T-helper 17 cell (primary cell): ENCODE measurements at regions not wholly inside any gene's neighbourhood (a gene's known extent, or its start where the extent isn't known, plus 50 kb on each side); places are given as distances from the start of the nearest gene placed in this dataset.

Source experiments
- ATAC-seq: fragments of 150-1000 bp; cut with Tn5 transposase; 2 replicates; pipeline ENCODE4 v1.10.0; 2021; ENCODE audit warnings: mild to moderate bottlenecking, moderate library complexity
- DNase-seq, 3 donors: peaks; one replicate each; pipeline versions ENCODE4 v3.0.0 to v3.0.0-alpha.2; 2020 to 2021
- H3K9me3 ChIP-seq: one replicate; pipeline ENCODE4 v1.7.0; 2013; ENCODE audit warnings: low read length, mild to moderate bottlenecking; ENCODE audit not compliant: control insufficient read depth, poor library complexity, severe bottlenecking
- H3K27ac Mint-ChIP-seq: one replicate; pipeline ENCODE4 v1.8.0; 2022; ENCODE audit warnings: mild to moderate bottlenecking, moderate library complexity, mixed read lengths
- H3K27me3 Mint-ChIP-seq: one replicate; pipeline ENCODE4 v1.8.0; 2022; ENCODE audit warnings: mixed read lengths
- H3K36me3 Mint-ChIP-seq: one replicate; pipeline ENCODE4 v1.8.0; 2022; ENCODE audit warnings: low read depth, mixed read lengths
- H3K4me1 Mint-ChIP-seq: one replicate; pipeline ENCODE4 v1.8.0; 2022; ENCODE audit warnings: mild to moderate bottlenecking, mixed read lengths
- H3K4me3 Mint-ChIP-seq: one replicate; pipeline ENCODE4 v1.8.0; 2022; ENCODE audit warnings: mild to moderate bottlenecking, moderate library complexity, mixed read lengths

DNA sequence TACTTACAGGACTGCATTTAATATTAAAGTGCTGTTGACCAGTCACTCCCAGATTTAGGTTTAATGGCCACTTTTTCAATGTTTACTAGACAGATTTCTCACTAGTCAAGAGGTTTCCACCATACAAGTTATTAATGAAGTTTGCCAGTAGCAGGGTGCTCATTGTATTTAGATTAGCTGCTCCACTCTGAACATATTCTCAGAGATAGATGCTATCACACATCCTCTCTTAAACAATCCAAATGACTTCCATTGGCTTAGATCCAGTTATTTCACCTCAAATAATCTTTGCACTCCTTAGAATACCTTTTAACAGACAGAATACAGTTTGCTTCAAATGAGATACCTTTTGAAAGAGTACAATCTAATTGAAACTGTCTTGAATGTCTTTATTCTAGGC is 276.1 kb downstream of the HDGFL1 start:
- no peak for DNase-seq
- Mint-ChIP-seq H3K4me1 (no peaks in the 10 kb centered on the region), H3K4me3 (no peak overlapping the region), H3K36me3 (no peaks in the 10 kb centered on the region), H3K27me3 (no peaks in the 10 kb centered on the region), H3K27ac (no peak overlapping the region)
- ATAC-seq = no peak
- no peaks in the 10 kb centered on the region for H3K9me3 ChIP-seq

DNA sequence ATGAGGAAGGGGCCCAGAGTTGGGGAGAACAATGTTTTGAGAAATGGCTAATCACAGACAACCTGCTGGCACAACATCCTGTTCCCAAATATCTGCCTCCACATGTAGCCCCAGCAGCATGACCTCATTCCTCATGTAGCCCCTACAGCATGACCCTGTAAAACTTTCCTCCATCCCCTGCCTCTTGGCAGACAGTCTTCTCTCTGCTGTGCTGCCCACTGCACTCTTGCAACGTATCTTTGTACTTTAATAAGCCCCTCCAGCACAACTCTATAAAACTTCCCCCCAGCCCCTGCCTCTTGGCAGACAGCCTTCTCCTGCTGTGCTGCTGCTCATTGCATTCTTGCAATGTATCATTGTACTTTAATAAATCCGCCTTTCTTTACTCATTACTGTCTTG is 278.8 kb downstream of the HDGFL1 start:
- Mint-ChIP-seq H3K4me1 (no peaks in the 10 kb centered on the region), H3K27ac (no peak overlapping the region), H3K4me3 (no peak overlapping the region), H3K27me3 (no peaks in the 10 kb centered on the region), H3K36me3 (no peaks in the 10 kb centered on the region)
- no peak for DNase-seq
- no peak for ATAC-seq
- H3K9me3 ChIP-seq = no peaks in the 10 kb centered on the region

DNA sequence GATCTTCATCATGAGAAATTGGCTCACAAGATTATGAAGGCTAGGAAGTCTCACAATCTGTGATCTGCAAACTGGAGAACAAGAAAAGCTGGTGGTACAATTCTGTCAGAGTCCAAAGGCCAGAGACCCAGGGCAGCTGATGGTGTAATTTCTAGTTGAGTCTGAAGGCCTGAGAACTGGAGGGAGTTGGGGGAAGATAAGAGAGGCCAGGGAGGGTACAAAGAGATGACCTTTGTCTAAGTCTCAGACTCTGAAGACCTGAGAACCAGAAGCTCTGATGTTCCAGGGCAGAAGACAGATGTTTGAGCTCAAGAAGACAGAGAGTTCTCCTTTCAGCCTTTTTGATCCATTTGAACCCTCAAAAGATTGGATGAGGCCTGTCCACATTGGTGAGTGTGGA is 280.6 kb downstream of the HDGFL1 start:
- no peaks in the 10 kb centered on the region for H3K9me3 ChIP-seq
- ATAC-seq (no peak), DNase-seq (no peak)
- Mint-ChIP-seq H3K36me3 (no peaks in the 10 kb centered on the region), H3K4me1 (no peaks in the 10 kb centered on the region), H3K27me3 (no peaks in the 10 kb centered on the region), H3K4me3 (no peak overlapping the region), H3K27ac (no peak overlapping the region)

DNA sequence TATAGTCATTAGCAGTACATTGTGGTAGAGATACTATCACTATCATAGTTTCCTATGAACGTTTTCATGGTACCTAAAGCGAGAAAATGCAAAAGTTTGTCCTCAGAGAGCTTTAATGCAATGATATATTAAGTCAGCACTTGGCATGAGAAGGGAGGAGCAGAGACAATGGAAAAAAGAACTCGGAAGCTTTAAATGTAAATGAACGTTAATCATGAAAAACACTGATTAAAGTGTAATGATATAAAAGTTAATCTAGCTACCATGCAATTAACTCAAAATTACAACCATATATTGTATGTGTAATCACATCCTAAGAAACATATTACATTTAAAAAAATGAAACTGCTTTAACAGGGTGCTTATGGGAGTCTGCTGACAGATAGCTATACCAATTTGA is 282.7 kb downstream of the HDGFL1 start:
- Mint-ChIP-seq H3K27me3 (no peaks in the 10 kb centered on the region), H3K27ac (no peak overlapping the region), H3K4me3 (no peak overlapping the region), H3K4me1 (no peaks in the 10 kb centered on the region), H3K36me3 (no peaks in the 10 kb centered on the region)
- no peak for ATAC-seq
- DNase-seq = no peak
- no peaks in the 10 kb centered on the region for H3K9me3 ChIP-seq

DNA sequence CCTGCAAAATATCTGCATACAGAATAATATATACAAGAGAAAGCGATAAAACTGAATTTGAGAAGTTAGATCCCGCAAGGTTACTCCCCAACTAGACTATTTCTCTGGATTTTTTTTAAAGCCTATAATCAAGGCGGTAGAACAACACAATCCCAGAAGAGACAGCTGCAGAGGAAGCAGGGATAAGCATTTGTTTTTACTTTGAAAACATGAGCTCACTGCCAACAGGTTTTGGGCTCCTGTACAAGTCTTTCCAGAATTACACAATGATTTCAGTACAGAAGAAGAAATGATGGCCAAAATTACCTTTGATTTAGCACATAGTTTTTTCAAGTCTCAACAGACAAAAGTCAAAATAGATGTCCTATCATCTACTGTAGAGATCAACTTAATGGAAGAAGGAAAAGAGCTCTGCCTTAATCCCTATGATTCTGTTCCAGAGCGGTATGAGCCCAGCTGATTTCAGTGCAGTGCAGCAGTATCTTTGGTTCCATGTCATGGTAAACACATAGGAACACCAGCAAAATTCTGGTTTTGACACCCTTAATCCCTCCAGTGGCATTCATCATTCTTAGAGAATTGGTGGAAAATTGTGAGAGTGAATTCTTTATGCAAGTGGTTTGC is 304.3 kb downstream of the HDGFL1 start:
- Mint-ChIP-seq H3K4me1 (no peaks in the 10 kb centered on the region), H3K27me3 (no peaks in the 10 kb centered on the region), H3K36me3 (no peaks in the 10 kb centered on the region), H3K4me3 (no peak overlapping the region), H3K27ac (no peak overlapping the region)
- ATAC-seq (no peak), DNase-seq (no peak)
- no peaks in the 10 kb centered on the region for H3K9me3 ChIP-seq

DNA sequence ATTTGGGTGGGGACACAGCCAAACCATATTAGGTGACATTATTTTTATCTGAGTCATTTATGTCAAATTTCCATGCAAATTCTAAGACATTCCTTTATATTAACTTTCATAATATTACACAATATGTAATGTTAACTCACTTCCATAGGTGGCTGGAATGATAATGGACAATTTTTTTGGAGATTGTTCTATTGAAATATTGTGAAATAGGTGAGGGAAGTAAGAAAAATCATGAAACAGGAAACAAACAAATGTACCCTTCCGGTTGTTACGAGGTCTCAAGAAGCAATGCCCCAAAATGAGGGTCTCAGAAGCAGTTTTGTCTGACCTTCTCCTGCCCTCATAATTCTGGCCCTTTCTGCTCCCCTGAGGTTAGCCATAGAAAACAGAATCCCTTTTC is 306.5 kb downstream of the HDGFL1 start:
- DNase-seq (no peak), ATAC-seq (no peak)
- H3K9me3 ChIP-seq = no peaks in the 10 kb centered on the region
- no peak overlapping the region for H3K27ac Mint-ChIP-seq
- H3K4me1 Mint-ChIP-seq = no peaks in the 10 kb centered on the region
- no peaks in the 10 kb centered on the region for H3K27me3 Mint-ChIP-seq
- H3K4me3 Mint-ChIP-seq = no peak overlapping the region
- H3K36me3 Mint-ChIP-seq = no peaks in the 10 kb centered on the region

DNA sequence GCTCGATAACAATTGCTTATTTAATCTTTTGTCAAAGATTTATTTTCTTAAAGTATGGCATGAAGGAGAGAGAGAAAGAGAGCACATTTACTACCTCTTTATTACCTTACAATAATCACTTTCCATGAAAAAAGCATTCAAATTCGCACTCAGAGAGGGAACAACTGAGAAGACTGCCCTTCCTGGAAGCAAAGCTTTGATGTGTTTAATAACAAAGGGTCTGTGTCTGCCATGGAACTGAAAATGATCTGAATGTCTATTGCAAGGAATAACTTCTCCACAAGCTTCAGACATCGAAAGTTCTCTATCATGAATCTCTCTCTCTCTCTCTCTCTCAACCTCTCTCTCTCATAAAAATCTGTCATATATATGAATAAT is 308.9 kb downstream of the HDGFL1 start:
- DNase-seq (no peak), ATAC-seq (no peak)
- no peaks in the 10 kb centered on the region for H3K27me3 Mint-ChIP-seq
- no peaks in the 10 kb centered on the region for H3K4me1 Mint-ChIP-seq
- H3K4me3 Mint-ChIP-seq = no peak overlapping the region
- no peaks in the 10 kb centered on the region for H3K36me3 Mint-ChIP-seq
- H3K27ac Mint-ChIP-seq = no peak overlapping the region
- no peaks in the 10 kb centered on the region for H3K9me3 ChIP-seq

DNA sequence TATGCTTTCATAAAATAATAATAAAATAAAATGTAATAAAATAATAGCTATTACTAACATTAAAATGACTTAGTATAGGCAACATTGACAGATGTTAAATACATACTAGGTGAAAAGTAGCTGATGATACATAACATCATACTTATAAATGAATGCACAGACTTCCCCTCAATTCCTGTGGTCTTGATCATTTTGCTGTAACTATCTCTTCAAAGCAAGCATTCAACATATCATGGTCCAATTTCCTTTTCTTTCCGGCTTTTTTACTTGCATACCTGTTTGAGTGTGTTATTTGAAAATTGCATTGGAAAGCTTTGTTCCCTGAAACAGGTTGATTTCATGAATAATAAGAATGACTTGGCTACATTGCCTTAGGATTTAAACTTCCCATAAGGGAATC is 309.3 kb downstream of the HDGFL1 start:
- no peak overlapping the region for H3K27ac Mint-ChIP-seq
- no peaks in the 10 kb centered on the region for H3K4me1 Mint-ChIP-seq
- no peak for ATAC-seq
- H3K36me3 Mint-ChIP-seq = no peaks in the 10 kb centered on the region
- no peak overlapping the region for H3K4me3 Mint-ChIP-seq
- DNase-seq = no peak
- H3K27me3 Mint-ChIP-seq = no peaks in the 10 kb centered on the region
- no peaks in the 10 kb centered on the region for H3K9me3 ChIP-seq

DNA sequence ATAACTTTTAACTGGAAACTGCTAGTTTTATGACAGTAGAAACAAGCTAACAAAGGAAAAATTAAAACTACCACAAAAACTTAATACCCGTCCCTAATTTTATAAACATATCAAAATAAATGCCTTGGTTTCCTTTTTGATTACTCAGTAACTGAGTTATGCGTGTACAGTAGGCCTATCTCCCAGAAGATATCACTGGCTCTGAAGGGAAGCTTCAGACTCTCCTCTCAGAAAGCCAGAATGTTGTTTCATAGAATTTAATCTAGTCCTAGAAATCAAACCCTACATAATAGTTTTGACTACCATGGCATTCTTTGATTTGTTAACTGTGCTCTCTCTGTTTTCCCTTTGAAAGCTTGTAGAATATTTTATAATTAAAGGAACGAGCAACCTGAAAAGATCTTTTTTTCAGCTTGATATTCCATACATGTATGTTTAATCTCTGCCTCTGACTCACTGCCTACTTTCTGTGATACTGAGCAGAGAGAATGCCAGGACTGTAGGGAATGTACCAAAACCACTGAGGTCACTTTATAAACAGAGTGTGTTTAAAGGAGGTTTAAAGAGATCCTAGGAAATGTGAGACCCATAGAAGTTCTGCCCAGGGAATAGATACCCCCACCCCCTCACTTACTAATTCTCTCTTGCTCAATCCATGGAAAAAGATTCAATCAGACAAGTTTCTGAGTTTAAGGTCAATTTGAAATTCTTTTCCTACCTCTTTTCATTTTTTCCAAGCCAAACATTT is 311.5 kb downstream of the HDGFL1 start:
- H3K9me3 ChIP-seq = no peaks in the 10 kb centered on the region
- Mint-ChIP-seq H3K4me3 (no peak overlapping the region), H3K36me3 (no peaks in the 10 kb centered on the region), H3K4me1 (no peaks in the 10 kb centered on the region), H3K27ac (no peak overlapping the region), H3K27me3 (no peaks in the 10 kb centered on the region)
- no peak for ATAC-seq
- DNase-seq = no peak

DNA sequence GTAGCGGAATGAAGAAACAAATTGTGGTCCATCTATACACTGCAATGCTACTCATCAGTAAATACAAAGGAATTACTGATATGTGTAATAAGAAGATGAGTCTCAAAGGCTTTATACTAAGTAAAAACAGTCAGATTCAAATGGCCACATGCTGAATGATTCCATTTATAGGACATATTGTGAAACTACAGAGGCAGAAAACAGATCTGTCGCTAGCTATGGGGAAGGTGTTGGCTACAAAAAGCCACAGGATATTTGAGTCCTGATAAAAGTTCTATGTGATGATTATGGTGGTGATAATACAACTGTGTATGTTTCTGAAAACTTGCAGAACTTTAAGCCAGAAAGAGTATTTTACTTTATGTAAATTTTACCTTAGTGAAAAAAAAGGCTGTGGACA is 313.2 kb downstream of the HDGFL1 start:
- Mint-ChIP-seq H3K4me3 (no peak overlapping the region), H3K4me1 (no peaks in the 10 kb centered on the region), H3K36me3 (no peaks in the 10 kb centered on the region), H3K27me3 (no peaks in the 10 kb centered on the region), H3K27ac (no peak overlapping the region)
- no peaks in the 10 kb centered on the region for H3K9me3 ChIP-seq
- ATAC-seq (no peak), DNase-seq (no peak)

DNA sequence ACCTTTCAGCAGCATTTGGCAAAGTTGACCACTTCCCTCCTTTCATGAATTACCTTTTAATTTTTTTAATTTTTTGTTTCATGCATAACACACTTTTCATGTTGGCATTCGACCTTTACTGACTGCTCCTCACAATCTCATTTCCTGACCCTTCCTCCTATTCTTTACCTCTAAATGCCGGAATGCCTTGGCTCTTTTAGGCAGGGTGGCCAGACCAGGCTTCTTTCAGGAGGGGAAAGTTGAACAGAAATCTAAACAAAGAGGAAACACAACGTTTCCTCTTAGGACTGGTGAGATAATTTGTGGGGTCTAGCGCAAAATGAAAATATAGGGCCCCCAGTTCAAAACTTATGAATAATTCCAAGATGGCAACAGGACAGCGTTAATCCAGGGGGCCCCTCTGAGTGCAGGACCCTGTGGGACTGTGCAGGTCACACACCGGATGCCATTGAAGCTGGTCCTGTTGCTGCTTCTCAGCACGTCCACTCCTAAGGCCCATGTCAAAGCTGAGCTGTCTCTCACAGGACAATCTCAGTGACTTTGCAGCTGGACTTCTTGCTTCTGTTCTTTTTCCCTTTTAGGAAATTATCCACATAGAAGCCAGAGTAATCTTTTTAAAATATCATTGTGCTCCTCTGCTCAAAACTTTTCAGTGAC is 313.8 kb downstream of the HDGFL1 start:
- Mint-ChIP-seq H3K36me3 (no peaks in the 10 kb centered on the region), H3K4me1 (no peaks in the 10 kb centered on the region), H3K27ac (no peak overlapping the region), H3K27me3 (no peaks in the 10 kb centered on the region), H3K4me3 (no peak overlapping the region)
- ATAC-seq (no peak), DNase-seq (no peak)
- no peaks in the 10 kb centered on the region for H3K9me3 ChIP-seq

DNA sequence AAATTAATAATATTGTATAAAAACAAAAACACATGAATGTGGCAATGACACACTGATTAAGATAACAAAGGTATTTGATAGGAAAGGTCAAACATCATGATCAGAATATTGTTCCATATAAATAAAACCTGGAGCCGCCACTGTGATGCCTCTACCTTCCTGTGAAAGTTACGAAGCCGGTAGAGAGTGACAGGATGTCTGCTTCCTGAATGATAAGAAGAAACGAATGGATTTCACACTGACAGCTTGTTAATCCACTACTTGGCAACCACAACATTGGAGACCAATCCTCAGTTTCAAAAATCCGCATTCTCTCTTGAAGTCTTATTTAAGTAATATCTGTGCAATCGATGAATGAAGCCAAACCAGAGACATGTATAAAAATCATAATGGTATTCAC is 315.1 kb downstream of the HDGFL1 start:
- DNase-seq = no peak
- Mint-ChIP-seq H3K4me1 (no peaks in the 10 kb centered on the region), H3K27me3 (no peaks in the 10 kb centered on the region), H3K4me3 (no peak overlapping the region), H3K27ac (no peak overlapping the region), H3K36me3 (no peaks in the 10 kb centered on the region)
- ATAC-seq = no peak
- no peaks in the 10 kb centered on the region for H3K9me3 ChIP-seq

DNA sequence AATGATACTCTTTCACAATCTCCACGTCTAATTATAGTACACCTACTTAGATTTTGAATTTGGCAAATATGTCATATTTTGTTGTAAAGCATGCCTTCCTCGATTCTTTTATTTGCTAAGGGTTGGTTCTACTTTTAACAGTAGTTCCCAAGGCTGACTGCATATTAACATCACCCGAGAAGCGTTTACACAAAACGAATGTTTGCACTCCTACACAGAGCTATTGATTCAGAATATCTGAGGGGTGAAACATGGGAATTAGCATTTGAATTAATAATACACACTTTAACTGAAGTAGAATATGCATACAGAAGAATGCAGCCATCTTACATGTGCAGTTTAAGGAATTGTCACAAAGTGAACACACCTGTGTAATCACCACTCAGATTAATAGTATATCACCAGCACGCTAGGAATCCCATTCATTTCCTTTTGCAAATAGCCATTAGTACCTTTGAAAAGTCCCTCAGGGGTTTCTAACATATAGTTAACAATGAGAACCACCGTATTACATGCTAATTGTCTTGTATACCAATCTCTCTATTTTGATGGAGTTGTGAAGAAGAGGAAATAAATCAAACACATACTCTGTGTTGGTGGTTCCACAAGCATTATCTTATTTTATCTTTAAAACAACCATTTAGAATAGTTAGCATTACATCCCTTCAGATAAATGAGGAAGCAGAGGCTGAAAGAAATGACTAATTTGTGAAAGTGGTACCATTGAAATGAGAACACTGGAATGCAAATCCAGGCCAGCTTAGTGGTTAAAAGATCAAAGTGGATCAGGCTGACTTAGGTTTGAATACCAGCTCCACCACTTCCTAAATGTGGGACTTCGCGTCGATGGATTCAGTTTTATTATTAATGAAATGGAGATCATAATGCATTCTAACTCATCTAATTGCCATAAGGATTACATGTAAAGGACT is 317.6 kb downstream of the HDGFL1 start:
- H3K27me3 Mint-ChIP-seq = no peaks in the 10 kb centered on the region
- H3K27ac Mint-ChIP-seq = no peak overlapping the region
- H3K4me3 Mint-ChIP-seq = no peak overlapping the region
- no peaks in the 10 kb centered on the region for H3K36me3 Mint-ChIP-seq
- no peaks in the 10 kb centered on the region for H3K4me1 Mint-ChIP-seq
- no peaks in the 10 kb centered on the region for H3K9me3 ChIP-seq
- DNase-seq = no peak
- no peak for ATAC-seq
